ENCODE measurements at regions not wholly inside any gene's neighbourhood (a gene's known extent, or its start where the extent isn't known, plus 50 kb on each side); places are given as distances from the start of the nearest gene placed in this dataset.

DNA sequence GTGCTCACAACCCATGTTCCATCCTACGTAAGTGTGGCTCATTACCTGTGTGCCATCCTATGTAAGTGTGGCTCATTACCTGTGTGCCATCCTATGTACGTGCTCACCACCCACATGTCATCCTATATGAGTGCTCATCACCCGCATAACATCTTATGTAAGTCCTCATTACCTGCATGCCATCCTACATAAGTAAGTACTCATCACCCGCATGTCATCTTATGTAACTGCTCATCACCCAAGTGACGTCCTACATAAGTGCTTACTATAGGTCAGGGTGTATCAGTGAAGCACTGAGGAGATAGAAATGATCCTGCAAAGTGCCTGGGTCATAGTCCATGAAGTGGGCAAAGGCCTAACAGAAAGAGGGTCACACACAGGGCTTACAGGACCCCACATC lies 93.1 kb downstream of the AXIN2 start:
- no peak for DNase-seq (ENCODE audit: low read depth)
- no peak overlapping the region for H3K4me3 ChIP-seq (ENCODE audit: low read depth, low read length)
- TF ChIP-seq CTCF (IDR thresholded peaks at IDR 0.05; ENCODE audit: low read depth, low read length) (no peak), MYC (IDR thresholded peaks at IDR 0.05; ENCODE audit: low read depth, low read length) (no peak), POLR2A (IDR thresholded peaks at IDR 0.05; ENCODE audit: extremely low read depth, insufficient read length) (no peak)
- TF ChIP-seq, protein P1, sequence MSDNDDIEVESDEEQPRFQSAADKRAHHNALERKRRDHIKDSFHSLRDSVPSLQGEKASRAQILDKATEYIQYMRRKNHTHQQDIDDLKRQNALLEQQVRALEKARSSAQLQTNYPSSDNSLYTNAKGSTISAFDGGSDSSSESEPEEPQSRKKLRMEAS (IDR thresholded peaks at IDR 0.05; ENCODE audit: low read depth, low read length), result no peak

GRCh38 chr17:65467156-65467555 lies 94.3 kb downstream of the AXIN2 start:
- H3K4me3 ChIP-seq (ENCODE audit: low read depth, low read length), result no peak overlapping the region
- no peak for DNase-seq (ENCODE audit: low read depth)
- TF ChIP-seq MYC (IDR thresholded peaks at IDR 0.05; ENCODE audit: low read depth, low read length) (no peak), POLR2A (IDR thresholded peaks at IDR 0.05; ENCODE audit: extremely low read depth, insufficient read length) (no peak), CTCF (IDR thresholded peaks at IDR 0.05; ENCODE audit: low read depth, low read length) (no peak)
- TF ChIP-seq, protein P1 (IDR thresholded peaks at IDR 0.05; ENCODE audit: low read depth, low read length), result no peak

DNA sequence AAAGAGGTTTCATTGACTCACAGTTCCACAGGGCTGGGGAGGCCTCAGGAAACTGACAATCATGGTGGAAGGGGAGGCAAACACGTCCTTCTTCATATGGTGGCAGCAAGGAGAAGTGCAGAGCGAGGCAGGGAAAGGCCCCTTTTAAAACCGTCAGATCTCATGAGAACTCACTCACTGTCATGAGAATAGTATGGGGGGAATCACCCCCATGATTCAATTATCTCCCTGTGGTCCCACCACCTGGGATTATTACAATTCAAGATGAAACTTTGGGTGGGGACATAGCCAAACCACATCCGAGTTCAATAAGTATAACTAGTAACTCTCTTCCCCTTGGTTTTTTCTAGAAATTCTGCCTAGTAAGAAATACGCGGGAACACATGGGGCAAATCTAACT lies 94.9 kb downstream of the AXIN2 start:
- TF ChIP-seq CTCF (IDR thresholded peaks at IDR 0.05; ENCODE audit: low read depth, low read length), result no peak
- TF ChIP-seq, protein P1 (IDR thresholded peaks at IDR 0.05; ENCODE audit: low read depth, low read length), result no peak
- TF ChIP-seq MYC (IDR thresholded peaks at IDR 0.05; ENCODE audit: low read depth, low read length), result no peak
- TF ChIP-seq POLR2A (IDR thresholded peaks at IDR 0.05; ENCODE audit: extremely low read depth, insufficient read length), result no peak
- no peak for DNase-seq (ENCODE audit: low read depth)
- H3K4me3 ChIP-seq (ENCODE audit: low read depth, low read length), result no peak overlapping the region

- no peak for DNase-seq (ENCODE audit: low read depth)
- TF ChIP-seq CTCF (IDR thresholded peaks at IDR 0.05; ENCODE audit: low read depth, low read length) (no peak), MYC (IDR thresholded peaks at IDR 0.05; ENCODE audit: low read depth, low read length) (no peak), POLR2A (IDR thresholded peaks at IDR 0.05; ENCODE audit: extremely low read depth, insufficient read length) (no peak)
- TF ChIP-seq, protein P1 (IDR thresholded peaks at IDR 0.05; ENCODE audit: low read depth, low read length), result no peak
- no peak overlapping the region for H3K4me3 ChIP-seq (ENCODE audit: low read depth, low read length)
These were observed 98.2 kb downstream of the AXIN2 start for GRCh38 chr17:65463242-65463641.

DNA sequence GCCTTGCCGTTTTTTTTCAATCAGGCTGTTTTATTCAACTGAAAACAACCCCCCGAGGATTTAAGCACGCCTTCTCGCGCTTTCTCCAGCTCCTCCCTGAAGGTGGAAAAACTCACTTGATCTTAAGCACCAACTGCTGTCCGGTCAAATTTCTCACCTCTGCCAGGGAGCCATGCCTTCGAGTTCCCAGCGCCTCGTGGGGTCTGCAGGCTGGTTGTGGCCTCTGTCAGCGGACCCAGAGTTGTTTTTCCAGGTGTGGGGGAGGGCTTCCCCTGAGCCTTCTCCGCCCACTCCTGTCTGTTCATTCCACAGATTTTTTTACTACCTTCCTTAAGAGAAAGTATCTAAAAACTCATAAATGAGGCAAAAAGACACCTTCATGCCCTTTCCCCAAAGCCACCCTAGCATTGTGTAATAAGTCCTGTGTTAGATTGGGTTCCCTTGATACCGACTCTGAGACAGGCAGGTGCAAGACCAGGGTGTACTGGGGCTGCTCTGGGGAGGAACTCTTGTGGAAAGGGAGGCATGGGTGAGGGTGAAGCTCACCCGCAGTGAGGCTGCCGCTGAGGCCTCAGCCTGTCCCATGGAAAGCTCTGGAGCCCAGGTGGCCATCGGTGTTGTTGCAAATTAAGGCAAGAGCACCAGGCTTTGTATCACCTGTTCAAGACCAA lies 101.6 kb downstream of the AXIN2 start:
- H3K4me3 ChIP-seq (ENCODE audit: low read depth, low read length), result no peak overlapping the region
- no peak for DNase-seq (ENCODE audit: low read depth)
- TF ChIP-seq, protein P1 (IDR thresholded peaks at IDR 0.05; ENCODE audit: low read depth, low read length), result no peak
- TF ChIP-seq POLR2A (IDR thresholded peaks at IDR 0.05; ENCODE audit: extremely low read depth, insufficient read length), result no peak
- TF ChIP-seq MYC (IDR thresholded peaks at IDR 0.05; ENCODE audit: low read depth, low read length), result no peak
- no peak for TF ChIP-seq CTCF (IDR thresholded peaks at IDR 0.05; ENCODE audit: low read depth, low read length)

Measured in NB4 (cell line).